Endothelial cell of umbilical vein (primary cell): ENCODE measurements at regions not wholly inside any gene's neighbourhood (a gene's known extent, or its start where the extent isn't known, plus 50 kb on each side); places are given as distances from the start of the nearest gene placed in this dataset.
"Not testable (repeated sequence)": the region's sequence is repeated elsewhere in the genome, so short reads cannot be mapped to it uniquely, and the experiment has no call there.

Source experiments
- BruUV-seq: library from RNA; stranded (reverse); fragments of 400-500 nt; replicated peaks from 2 replicates; lab custom pipeline; 2021; lab: Mats Ljungman, UMichigan
- CTCF ChIA-PET: fragments of 300-600, 350-600 bp; sonication (Branson Sonifier 250); formaldehyde crosslinking; loops from one replicate; lab custom pipeline; 2021; ENCODE audit warnings: antibody characterized with exemption, inconsistent platforms; lab: Charles Lee
- POLR2A ChIA-PET: fragments of 300-600, 350-600 bp; sonication (Branson Sonifier 250); formaldehyde crosslinking; loops from one replicate; lab custom pipeline; 2021; ENCODE audit warnings: antibody characterized with exemption, inconsistent platforms; lab: Charles Lee
- DNase-seq: peaks from one replicate; pipeline ENCODE4 v3.0.0-alpha.2; 2011; ENCODE audit warnings: low read depth, low spot score
- FAIRE-seq: peaks from 2 replicates; lab custom pipeline; 2011; peaks lifted over from hg19 to GRCh38; lab: Jason Lieb, UNC
- H2AFZ ChIP-seq: 2 replicates; pipeline ENCODE4 v1.6.0; 2012; ENCODE audit warnings: low read depth, low read length, control low read depth, inconsistent platforms
- H3K27ac ChIP-seq: 2 replicates; pipeline ENCODE4 v1.5.1; 2011; ENCODE audit warnings: low read depth, mild to moderate bottlenecking, control low read depth, low read length, moderate library complexity; ENCODE audit not compliant: insufficient read depth
- H3K27me3 ChIP-seq, 2 experiments: 2 replicates each; pipeline versions ENCODE4 v1.6.0 to v1.6.1; 2011; ENCODE audit warnings: low read length in 2 of 2, mixed read lengths in 1 of 2; ENCODE audit not compliant: control insufficient read depth in 2 of 2, insufficient read depth in 2 of 2
- H3K36me3 ChIP-seq, 2 experiments: 2 replicates in 1 of 2; 3 replicates in 1 of 2; pipeline ENCODE4 v1.5.1; 2011; ENCODE audit warnings: low read length in 2 of 2, mild to moderate bottlenecking in 1 of 2, moderate library complexity in 1 of 2; ENCODE audit not compliant: control insufficient read depth in 2 of 2, insufficient read depth in 2 of 2; ENCODE audit errors: extremely low read depth in 1 of 2
- H3K4me1 ChIP-seq: 3 replicates; pipeline ENCODE4 v1.5.1; 2011; ENCODE audit warnings: mild to moderate bottlenecking, low read length; ENCODE audit not compliant: control insufficient read depth, insufficient read depth; ENCODE audit errors: extremely low read depth
- H3K4me2 ChIP-seq: 2 replicates; pipeline ENCODE4 v1.6.1; 2011; ENCODE audit warnings: low read length, control low read depth, mixed read lengths; ENCODE audit not compliant: insufficient read depth
- H3K4me3 ChIP-seq, 3 experiments: fragments of 200-600 bp in 1 of 3; sonication (generic), shearing (Covaris generic) in 1 of 3; replicated peaks in 1 of 3; 2 replicates each; pipeline ENCODE4 v1.5.1; 2011 to 2016; ENCODE audit warnings: control low read depth in 3 of 3, low read length in 3 of 3, mild to moderate bottlenecking in 2 of 3, inconsistent platforms in 1 of 3, low read depth in 1 of 3, moderate library complexity in 1 of 3; ENCODE audit not compliant: insufficient read depth in 1 of 3
- H3K79me2 ChIP-seq: 2 replicates; pipeline ENCODE4 v1.6.0; 2012; ENCODE audit warnings: low read length, inconsistent platforms; ENCODE audit not compliant: control insufficient read depth, insufficient read depth
- H3K9ac ChIP-seq: replicated peaks from 2 replicates; pipeline ENCODE3; 2011; ENCODE audit warnings: low read length, control low read depth; ENCODE audit not compliant: insufficient read depth; ENCODE audit errors: extremely low read depth
- H3K9me1 ChIP-seq: replicated peaks from 3 replicates; pipeline ENCODE4 v1.6.0; 2011; ENCODE audit warnings: mild to moderate bottlenecking, low read length; ENCODE audit not compliant: control insufficient read depth, insufficient read depth; ENCODE audit errors: extremely low read depth
- H3K9me3 ChIP-seq: replicated peaks from 2 replicates; pipeline ENCODE4 v1.5.1; 2012; ENCODE audit warnings: low read length, inconsistent platforms; ENCODE audit not compliant: control insufficient read depth, insufficient read depth
- H4K20me1 ChIP-seq: replicated peaks from 2 replicates; pipeline ENCODE3; 2011; ENCODE audit warnings: mild to moderate bottlenecking, low read length; ENCODE audit not compliant: control insufficient read depth, insufficient read depth; ENCODE audit errors: extremely low read depth
- dilution Hi-C: fragments of 300-500 bp; cut with MboI; formaldehyde crosslinking; loops from one replicate; pipeline ENCODE4 v1.15.0; 2019; ENCODE audit warnings: low sequenced_read_pairs; ENCODE audit not compliant: extremely low pct_ligation_motif_present
- intact Hi-C: fragments of 100-400 bp; cut with micrococcal nuclease; formaldehyde crosslinking; loops from one replicate; pipeline ENCODE4 v1.10.0; 2022

DNA sequence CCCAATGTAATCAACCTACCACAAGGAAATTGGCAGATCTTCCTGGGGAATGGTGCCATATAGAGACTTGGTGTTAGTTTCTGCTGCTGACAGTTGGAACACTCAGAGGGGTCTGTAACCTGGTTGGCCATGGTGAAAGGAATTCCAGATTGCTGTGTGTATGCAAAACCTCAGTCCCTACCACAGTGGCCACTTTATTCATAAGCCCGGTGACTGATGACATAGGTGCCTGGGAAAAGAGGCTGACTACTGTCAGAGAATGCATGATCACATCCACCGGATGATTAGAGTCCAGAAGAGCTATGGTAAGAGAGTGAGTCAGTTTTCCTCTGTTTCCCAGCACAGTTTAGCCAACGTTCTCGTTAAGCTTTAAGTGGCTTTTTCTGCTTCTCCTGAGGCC lies 156.8 kb upstream of the NPAP1 start:
- BruUV-seq, dilution Hi-C loops: not testable (repeated sequence)

DNA sequence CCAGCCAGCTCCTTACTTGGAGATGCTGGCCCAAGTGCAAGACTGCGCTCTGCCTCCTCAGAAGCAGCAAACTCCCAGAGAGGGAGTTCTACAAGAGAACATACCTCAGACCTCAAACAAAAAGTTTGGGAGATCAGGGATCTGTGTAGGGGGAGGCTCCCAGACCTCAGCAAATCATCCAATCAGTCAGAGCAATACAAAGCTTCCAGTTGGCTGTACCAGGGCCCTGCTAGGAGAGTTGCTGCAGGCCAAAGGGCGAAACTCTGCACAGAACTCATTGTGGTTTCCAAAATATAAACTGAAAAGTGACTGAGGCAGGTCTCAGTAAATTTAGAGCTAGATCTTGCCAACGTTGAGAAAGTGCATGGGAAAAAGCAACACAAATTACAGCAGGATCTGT lies 144.3 kb upstream of the NPAP1 start:
- H3K9ac ChIP-seq, CTCF ChIA-PET, H3K27me3 ChIP-seq, H3K4me3 ChIP-seq, BruUV-seq, POLR2A ChIA-PET, dilution Hi-C loops, H3K9me3 ChIP-seq, H3K9me1 ChIP-seq, H3K4me2 ChIP-seq, H3K27ac ChIP-seq, H4K20me1 ChIP-seq, H3K36me3 ChIP-seq, H3K79me2 ChIP-seq, DNase-seq, H2AFZ ChIP-seq, FAIRE-seq, intact Hi-C loops, H3K4me1 ChIP-seq: not testable (repeated sequence)

More for the DNA sequence above, 156.8 kb upstream of the NPAP1 start:
- H3K4me1 ChIP-seq, H3K4me3 ChIP-seq, H3K79me2 ChIP-seq, H3K36me3 ChIP-seq, H3K4me2 ChIP-seq, H3K27me3 ChIP-seq, intact Hi-C loops, POLR2A ChIA-PET, H2AFZ ChIP-seq, H3K9me3 ChIP-seq, FAIRE-seq, H3K9ac ChIP-seq, DNase-seq, CTCF ChIA-PET, H4K20me1 ChIP-seq, H3K27ac ChIP-seq, H3K9me1 ChIP-seq: not testable (repeated sequence)

GRCh38 chr15:24534032-24534431 lies 141.5 kb upstream of the NPAP1 start:
- H3K36me3 ChIP-seq, dilution Hi-C loops, FAIRE-seq, H4K20me1 ChIP-seq, H3K4me3 ChIP-seq, H2AFZ ChIP-seq, H3K27ac ChIP-seq, H3K9me3 ChIP-seq, H3K4me1 ChIP-seq, BruUV-seq, H3K9ac ChIP-seq, POLR2A ChIA-PET, H3K9me1 ChIP-seq, CTCF ChIA-PET, H3K4me2 ChIP-seq, H3K79me2 ChIP-seq, DNase-seq, H3K27me3 ChIP-seq, intact Hi-C loops: not testable (repeated sequence)

DNA sequence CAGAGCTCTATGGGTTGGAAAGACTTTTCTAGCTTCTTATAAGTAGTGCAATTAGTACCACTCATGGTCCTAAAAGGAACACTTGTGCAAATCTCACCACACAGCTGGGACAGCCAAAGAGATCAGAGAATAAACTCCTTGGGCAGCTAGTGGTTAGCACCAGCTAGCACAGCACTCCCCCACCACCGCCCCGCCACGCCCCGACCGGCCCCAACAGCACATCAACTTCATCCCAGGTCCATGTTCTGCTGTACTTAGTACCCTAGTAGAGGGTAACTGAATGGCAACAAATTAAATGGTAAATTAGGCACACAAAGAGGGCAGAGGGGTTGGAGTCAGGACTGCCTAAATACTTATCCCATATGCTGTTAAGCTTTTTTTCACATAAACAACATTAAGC lies 118.3 kb upstream of the NPAP1 start:
- H3K27me3 ChIP-seq, H3K4me3 ChIP-seq, BruUV-seq, H3K4me1 ChIP-seq, H4K20me1 ChIP-seq, dilution Hi-C loops, H3K27ac ChIP-seq, FAIRE-seq, POLR2A ChIA-PET, H3K9me3 ChIP-seq, H3K36me3 ChIP-seq, intact Hi-C loops, H3K9ac ChIP-seq, H2AFZ ChIP-seq, H3K4me2 ChIP-seq, H3K79me2 ChIP-seq, DNase-seq, CTCF ChIA-PET, H3K9me1 ChIP-seq: not testable (repeated sequence)
